Activated T-helper 9 cell treated with anti-CD3 and anti-CD28 coated beads, Interleukin-2, amount 50 U/mL, for 16 hours (primary cell): ENCODE measurements at regions not wholly inside any gene's neighbourhood (a gene's known extent, or its start where the extent isn't known, plus 50 kb on each side); places are given as distances from the start of the nearest gene placed in this dataset.
"Not testable (repeated sequence)": the region's sequence is repeated elsewhere in the genome, so short reads cannot be mapped to it uniquely, and the experiment has no call there.

Source experiments
- DNase-seq: peaks from one replicate; pipeline ENCODE4 v3.0.0-alpha.2; 2020; ENCODE audit warnings: low read depth

DNA sequence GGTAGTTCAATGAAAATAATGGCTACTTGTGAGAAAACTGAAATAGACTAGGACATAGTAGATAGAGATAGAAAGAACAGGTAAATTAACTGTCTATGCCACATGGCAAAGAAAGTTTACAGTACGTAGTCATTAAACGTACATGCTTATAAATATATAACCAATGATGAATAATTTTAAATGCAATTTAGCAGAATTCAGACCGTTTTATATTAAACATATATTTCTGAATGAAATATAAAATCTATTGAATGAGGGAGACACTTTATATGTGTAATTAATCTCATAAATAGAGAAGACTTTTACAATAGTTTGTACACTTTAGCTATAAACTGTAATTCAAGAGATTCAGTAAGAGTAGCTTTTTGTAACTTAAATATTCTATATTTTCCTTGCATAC lies 124.4 kb upstream of the VPREB1 start:
- no peak for DNase-seq

DNA sequence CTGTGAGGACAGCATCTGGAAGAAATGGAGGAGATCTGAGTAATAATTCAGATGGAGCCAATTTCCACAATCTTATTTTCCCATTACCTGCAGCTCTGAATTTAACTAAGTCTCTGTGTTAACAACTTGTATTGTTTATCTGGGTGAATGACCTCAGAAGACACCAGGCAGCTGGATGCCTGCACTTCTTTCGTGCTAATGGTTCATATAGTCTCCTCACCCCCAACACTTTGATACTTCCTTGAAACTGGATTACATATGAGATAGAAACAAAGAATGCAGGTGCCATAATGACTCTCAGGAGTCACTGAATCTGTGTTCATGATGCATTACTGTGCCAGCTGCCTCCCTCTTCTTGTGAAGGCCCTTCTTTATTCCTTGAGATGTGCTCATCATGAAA lies 125.6 kb upstream of the VPREB1 start:
- DNase-seq = no peak

DNA sequence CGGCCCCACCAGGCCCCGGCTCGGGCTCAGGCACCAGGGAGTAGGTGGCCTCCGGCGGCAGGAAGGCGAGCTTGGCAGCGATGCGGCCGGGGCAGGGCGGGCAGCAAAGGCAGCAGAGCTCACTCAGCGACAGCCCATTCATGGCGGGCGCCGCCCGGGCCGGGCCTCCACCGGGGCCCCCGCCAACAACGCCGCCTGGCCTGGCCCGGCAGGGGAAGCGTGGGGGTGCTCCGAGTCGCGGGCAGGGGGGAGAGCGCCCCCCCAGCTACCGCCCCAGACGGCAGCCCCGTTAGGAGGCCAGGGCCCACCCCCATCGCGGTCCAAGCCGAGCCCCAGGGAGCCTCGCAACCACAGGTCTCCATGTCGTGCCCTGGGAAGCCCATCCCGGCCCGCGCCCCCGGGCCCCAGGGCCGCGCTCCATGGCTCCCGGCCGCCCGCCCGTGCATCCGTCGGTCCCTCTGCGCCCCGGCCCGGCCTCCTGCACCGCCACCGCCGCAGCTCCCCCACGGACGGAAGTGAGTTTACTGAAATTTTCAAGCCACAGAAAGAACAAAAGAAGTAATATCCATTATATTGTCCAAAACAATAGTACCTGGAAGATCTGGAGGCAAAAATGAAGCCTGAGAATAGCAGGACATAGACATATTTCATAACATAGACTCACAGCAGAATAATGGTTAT lies 126.6 kb upstream of the VPREB1 start:
- DNase-seq = not testable (repeated sequence)

DNA sequence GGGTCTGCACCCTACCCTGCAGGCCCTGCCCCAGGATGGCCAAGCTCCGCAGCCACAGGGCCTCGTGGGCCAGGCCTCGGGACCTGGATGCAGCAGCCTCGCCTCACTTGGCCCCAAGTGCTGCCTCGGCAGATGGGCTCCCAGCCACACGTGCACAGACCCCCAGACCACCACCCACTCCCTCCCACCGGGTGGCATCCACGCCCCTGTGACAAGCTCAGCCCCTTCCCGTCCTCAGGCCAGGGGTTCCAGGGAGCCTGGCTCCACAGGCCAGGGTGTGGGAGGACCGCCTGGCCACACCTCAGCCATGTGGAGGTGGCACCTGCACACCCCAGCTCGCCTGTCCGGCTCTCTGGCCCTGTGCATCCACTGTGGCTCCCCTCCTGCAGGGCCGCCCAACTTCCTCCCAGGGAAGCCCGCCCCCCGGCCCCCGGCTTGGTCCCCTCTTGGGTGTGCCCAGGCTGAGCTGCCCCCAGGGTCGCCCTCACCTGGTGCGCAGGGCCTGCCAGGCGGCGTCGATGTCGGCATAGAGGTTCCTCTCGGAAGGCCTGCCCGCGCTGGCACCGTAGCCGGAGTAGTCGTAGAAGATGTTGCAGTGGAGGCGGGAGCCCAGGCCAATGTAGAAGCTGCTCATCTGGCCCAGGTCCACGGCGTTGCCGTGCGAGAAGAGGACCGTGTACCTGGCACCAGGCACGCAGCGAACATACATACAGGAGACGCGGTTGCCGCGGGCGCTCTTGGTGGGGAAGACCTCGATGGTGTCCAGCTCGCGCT lies 127.4 kb upstream of the VPREB1 start:
- DNase-seq = not testable (repeated sequence)

DNA sequence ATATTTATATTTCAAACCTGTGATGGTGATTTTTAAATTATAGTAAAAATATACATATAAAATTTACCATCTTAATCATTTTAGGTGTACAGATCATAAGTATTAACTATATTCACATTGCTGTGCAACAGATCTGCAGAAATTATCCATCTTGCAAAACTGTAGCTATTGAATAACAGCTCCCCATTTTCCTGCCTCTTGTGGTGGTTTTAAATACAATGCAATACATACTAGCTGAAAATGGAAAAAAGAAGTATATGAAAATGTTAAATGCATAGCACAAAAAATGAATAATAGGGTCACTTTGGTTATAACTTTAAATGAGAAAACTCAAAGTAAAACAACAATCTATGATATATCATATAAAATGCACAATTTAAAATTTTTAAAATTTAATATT lies 130.9 kb upstream of the VPREB1 start:
- no peak for DNase-seq

DNA sequence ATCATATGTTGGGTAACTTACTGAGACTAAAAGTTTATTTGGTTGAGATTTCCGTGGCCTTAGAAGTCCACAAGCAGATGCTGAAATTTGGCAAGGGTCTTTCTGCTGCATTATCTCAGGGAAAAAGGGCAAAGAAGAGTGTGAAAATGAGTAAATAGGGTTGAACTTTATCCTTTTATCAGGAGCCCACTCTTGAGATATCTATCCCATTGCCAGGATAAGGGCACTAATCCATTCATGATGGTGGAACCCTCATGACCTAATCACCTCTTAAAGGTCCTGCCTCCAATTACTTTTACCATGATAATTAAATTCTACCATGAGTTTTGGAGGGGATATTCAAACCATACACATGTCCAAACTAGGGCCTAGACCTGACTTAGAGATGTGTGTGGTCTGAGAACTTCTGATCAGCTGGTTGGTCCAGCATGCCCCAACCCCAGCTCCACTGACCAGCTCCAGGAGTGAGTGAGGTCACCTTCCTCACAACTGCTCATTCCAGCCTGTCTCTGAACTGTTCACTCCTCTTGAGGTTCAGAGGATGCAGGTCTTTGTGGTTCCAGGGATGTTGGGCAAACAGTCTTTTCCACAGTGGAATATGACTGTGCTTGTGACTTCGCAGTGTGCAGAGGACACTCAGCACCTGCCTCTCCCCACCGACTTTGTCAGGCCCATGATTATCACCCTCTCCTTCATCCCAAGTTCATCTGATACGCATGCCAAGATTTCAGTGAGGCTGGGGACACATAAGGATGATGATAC lies 130.1 kb upstream of the TOP3B start:
- no peak for DNase-seq

DNA sequence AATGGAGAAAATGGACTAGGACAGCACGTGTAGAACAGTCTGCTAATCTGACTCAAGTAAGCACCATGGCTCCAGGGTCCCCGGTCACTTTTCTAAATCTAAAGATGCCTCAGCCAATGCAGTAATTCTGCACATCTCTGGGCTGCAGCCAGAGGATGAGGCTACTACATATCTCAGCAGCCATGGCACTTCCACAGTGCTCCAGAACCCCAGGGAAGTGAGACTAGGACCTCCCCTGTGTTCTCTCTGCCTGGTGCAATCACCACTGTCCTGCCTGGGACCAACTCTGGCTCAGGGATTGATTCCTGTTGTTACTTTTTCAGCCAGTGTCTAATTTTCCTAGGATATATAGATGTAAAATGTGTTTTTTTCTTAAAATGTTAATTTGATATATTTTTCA lies 129.4 kb upstream of the TOP3B start:
- no peak for DNase-seq

DNA sequence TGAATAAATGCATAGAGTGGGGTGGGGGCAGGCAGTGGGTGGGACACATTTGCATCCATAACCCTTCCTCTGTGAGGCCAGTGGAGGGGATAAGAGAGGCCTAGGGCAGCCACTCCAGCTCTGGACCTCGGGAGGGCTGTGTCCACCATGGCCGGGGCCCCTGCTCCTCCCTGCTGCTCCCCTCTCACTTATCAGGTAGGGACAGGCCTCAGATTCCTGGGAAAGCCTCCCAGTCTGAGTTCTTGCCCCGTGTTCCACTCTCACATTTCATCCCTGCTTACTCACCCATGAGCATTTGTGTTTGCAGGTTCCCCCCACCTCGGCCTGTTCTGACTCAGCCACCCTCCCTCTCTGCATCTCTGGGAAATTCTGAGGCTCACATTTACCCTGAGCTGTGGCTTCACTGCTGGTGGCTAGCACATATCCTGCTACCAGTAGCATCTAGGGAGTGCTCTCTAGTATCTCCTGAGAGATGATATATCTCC lies 128.7 kb upstream of the TOP3B start:
- no peak for DNase-seq

DNA sequence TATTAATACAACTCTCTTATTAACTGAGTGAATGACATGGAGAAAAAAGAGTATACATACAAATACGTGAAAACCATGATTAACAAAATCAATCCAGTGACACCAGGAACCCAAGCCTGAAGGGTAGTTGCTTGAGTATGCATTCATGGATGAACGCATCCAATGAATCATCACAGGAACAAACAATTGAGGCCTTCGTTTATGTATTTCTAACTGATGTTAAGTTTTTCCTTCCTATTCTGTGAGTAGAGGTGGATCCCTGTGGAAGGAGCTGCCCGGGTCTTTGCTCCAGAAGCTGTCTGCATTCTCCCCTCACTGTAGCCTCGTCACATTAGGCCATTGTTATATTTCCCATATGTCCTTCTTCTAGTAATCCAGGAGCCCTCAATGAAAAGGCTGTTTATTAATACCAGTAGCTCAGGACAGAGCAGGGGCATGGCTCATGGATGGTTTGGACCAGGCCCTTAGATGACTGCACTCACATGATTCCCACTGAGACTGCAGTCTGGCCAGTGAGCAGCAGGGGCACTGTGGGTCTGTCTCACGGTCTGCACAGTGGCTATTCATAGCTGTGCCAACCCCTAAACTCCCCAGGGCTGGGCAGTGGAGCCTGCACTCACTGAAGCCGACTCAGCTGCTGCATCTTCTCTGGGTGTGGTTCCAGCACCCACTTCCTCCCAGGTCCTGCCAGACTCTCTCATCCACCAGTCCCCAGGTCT lies 128.1 kb upstream of the TOP3B start:
- no peak for DNase-seq

DNA sequence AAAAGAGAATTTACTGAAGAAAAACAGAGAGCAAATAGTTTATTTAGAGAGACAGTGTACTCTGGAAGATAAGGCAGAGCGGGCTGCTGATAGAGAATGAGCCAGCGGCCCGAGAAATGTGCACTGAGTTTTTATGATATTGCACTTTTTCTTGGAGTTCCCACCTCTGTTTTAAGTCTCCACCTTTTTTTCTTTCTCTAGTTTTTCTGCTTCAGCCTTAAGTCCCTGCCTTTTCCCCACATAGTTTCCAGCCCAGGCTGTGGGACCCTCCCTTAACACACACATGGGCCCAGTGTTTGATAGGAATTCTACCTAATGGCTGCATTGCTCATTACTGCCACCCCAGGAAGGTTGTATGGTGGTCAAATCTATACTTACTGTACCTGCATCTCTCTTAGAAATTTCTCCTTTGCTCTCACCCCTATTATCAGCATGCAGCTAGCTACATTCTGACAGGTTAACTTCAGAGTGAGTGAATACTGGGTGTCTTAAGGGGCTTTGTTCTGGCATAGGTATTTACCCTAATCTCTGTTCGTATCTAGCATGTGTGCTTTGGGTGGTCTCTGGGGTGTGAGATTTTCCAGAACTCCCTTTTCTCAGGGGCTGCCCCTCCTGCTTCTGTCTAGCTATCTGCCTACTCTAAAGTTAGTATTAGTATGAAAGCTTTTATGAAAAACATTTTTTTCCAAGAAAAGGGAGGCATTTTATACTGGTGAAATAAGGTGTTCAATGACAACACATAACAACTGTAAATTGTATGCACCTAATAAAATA lies 127.3 kb upstream of the TOP3B start:
- no peak for DNase-seq

DNA sequence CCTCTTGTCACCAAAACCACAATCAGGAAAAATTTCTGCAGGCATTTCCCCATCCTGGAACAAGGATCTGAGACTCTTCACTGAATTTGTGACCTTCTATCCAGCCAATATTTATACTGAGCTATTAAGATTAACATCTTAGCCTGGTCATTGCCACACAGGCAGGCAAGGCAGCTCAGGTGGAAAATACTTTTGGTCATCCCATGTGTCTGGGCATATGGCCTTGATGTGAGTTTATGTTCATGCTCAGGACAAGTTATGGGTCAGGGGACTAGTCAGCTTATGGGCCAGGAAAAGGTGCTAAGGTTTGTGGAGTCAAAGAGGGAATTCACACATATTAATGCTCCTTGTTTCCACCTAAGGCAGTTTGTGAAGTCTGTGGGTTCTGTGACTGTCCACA lies 124.3 kb upstream of the TOP3B start:
- no peak for DNase-seq

DNA sequence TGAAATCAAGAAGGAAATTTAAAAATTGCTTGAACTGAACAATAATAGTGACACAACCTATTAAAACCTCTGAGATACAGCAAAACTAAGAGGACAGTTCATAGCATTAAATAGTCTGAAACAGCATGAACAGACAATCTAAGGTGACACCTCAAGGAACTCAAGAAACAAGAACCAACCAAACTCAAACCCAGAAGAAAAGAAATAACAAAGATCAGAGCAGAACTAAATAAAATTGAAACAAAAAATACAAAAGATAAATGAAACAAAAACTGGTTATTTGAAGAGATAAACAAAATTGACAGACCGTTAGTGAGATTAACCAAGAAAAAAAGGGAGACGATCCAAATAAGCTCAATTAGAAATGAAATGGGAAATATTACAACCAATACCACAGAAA lies 122.8 kb upstream of the TOP3B start:
- DNase-seq = no peak

DNA sequence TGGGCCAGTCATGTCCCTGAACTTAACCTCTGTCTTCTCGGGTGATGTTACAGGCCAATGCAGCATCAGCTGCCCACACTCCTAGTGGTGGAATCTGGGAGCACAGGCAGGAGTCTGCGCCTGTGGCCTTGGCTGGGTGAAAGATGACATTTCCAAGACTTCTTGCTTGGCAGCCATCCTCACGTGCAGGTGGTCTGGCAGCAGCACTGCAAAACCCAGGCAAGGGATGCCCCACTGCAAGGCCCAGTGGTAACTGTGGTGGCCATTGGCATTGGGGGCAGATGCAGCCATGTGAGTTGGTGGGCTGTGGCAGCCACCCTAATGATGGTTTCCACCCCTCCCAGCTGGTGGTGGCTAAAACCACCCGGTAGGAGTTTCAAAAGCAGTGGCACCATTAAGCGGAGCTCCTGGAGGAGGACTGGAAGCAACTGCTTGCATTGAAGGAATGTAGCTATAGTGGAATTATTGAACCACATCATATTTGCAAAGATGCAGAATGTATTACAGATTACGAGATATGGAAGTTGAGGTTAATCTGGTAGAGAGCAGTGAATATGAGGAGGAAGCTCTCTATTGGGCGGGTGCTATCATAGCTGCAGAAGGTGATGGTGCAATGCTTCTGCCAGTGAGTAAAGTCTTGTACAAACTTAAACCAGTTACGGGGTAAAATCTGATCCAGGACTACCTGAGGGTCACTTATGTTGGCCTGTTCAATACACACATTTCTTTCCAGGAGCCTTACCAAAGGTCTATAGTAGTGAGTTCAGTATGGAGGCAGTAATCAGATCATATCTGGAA lies 120.7 kb upstream of the TOP3B start:
- DNase-seq = no peak

DNA sequence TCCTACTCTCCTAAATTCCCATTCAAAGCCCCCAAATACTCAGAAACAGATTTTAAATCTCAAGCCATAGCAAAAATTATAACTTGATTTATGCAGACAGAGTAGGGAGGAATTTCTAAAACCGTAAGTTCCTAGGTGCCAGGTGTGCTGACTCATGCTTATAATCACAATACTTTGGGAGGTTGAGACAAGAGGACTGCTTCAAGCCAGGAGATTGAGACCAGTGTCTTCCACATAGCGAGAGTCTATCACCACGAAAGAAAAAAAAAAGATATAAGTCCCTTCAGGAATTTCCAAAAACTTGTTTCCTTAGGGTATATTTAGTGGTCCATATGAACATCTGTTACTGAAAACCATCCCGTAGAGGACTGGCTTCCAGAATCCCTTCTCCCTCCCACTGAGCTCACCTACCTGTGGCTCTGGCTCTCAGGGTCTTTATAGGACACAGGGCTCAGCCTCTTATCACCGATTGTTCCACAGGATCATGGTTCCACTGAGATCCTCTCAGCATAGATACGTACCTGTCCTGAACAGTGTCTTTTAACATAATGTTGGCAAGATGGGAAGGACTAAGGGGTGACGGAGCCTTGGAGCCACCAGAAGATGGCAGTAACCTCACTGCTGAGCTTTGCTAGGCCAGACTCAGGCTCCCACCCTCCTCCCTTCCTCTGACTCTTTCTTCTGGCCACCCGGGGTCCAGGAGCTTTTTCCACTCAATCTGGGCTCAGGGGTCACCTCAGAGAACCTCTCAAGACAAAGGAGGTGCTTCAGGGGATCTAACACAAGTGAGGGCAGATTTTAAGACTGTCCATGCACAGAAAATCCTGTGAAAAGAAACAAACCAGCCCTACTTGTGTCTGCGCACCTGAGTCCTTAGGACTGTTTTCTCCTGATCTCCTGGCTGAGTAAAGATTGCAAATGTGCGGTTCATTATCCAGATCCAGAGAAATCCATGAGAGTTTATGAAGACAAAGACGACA lies 117.5 kb upstream of the TOP3B start:
- DNase-seq = no peak

DNA sequence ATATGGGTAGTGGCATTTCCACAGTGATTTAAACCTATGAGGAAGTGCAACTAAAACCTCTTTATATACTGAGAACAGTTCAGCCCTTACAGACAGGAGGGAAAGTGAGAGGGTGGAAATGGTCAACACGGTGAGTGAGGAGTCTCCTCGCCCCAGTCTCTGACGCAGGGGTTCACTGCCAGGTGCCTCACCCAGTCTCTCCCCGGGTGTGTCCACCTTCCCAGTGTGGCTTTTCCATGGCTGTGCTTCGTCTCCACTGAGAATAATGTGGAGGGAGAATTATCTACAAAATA lies 116.6 kb upstream of the TOP3B start:
- DNase-seq = no peak

DNA sequence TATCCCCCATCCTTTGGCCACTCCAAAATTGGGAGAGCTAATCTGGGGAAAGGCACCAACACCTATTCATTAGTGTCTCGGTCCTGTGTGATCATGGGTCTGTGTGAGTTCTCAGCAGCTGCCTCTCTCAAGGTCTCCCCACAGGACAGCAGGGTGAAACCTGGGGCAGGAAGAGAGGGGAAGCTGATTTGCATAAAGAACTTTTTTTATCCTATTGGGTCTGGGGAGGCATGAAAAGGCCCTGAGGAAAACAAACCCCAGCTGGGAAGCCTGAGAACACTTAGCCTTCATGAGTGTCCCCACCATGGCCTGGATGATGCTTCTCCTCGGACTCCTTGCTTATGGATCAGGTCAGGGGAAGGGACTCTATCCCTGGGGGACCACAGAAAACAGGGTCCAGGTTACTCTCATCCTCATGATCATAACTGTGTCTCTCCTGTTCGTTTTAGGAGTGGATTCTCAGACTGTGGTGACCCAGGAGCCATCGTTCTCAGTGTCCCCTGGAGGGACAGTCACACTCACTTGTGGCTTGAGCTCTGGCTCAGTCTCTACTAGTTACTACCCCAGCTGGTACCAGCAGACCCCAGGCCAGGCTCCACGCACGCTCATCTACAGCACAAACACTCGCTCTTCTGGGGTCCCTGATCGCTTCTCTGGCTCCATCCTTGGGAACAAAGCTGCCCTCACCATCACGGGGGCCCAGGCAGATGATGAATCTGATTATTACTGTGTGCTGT lies 116.0 kb upstream of the TOP3B start:
- no peak for DNase-seq

DNA sequence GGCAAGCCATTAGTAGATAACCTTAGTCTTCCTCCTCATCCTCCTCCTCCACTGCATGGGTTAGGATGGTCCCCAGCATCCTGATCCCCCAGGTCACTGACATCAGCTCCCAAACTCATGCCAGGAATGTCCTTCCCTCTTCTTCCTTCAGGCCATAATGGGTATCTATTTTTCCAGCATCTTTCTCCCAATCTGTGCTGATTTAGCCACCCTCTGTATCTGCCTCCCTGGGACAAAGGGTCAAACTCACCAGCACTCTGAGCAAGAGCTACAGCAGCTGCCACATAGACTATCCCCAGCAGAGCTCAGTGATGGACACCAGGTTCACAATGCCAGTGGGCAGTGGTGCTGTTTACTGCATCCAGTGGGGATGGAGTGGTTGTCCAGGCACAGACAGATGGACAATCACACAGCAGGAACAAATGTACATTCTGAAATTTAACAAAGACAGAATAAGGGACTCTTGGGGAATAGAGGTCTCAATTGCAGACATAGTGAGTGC lies 115.2 kb upstream of the TOP3B start:
- no peak for DNase-seq

DNA sequence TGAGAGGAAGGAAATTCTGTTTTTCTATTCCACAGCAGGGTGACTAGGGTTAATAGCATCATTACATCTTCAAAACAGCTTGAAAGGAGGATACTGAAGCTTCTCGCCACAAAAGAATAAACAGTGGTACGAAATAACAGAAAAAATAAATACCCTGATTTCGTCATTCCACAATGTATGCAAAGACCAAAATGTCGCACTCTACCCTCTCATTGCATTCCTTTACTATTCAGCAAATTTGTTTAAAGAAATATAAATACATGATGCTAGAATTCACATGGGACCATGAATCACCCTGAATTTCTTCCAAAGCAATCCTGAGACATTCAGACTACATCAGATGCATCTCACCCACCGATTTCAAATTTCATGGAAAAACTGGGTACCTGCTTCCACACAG lies 112.3 kb upstream of the TOP3B start:
- DNase-seq = no peak

DNA sequence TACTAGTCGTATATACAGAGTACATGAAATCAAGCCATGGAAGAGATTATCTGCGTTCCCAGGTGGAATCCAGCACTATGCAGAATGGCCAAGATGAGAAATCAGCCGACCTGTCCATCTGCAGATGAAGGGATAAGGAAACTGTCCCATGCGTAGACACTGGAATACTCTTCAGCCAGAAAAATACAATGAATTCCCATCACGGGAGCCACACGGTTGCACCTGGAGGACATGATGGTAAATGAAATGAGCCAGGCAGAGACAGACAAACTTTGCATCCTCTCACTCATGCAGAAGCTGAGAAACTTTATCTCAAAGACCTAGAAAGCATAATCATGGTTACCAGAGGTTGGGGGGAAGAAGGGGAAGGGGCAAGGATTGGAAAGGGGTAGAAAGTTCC lies 111.9 kb upstream of the TOP3B start:
- no peak for DNase-seq
